SW480 (cell line): ENCODE measurements at regions not wholly inside any gene's neighbourhood (a gene's known extent, or its start where the extent isn't known, plus 50 kb on each side); places are given as distances from the start of the nearest gene placed in this dataset.
"Not testable (repeated sequence)": the region's sequence is repeated elsewhere in the genome, so short reads cannot be mapped to it uniquely, and the experiment has no call there.

Experiments used
- DNase-seq: peaks from one replicate; pipeline ENCODE4 v3.0.0-alpha.2; 2016; ENCODE audit warnings: low spot score

GRCh38 chr12:125311050-125311449, 245.8 kb downstream of the AACS start:
- no peak for DNase-seq

GRCh38 chr12:125312471-125312870, 247.2 kb downstream of the AACS start:
- DNase-seq = no peak

- no peak for DNase-seq
Measured at GRCh38 chr12:125314051-125314755, 249.0 kb downstream of the AACS start.

DNA sequence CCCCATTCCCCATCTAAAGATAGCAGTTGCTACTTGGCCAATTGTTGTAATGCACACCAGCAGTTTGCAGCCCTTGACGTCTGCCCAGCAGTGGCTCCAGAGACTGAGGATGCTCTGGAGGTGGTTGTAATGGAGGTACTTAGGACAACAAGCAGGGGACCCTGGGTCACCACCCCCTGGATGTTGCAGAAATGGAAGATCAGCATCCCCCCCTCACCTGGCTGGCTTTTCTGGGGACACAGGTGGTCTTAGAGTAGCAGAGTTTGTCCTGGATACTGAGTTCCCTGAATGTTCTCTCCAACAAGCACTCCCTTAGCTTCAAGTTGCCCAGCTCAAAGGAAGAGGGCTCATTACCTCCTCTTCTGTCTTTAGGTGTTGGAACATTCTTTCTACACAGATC, 250.5 kb downstream of the AACS start:
- no peak for DNase-seq

GRCh38 chr12:125320177-125320576, 254.9 kb downstream of the AACS start:
- no peak for DNase-seq

- DNase-seq = no peak
Measured at GRCh38 chr12:125324861-125325490, 259.7 kb downstream of the AACS start.

GRCh38 chr12:125329239-125330102, 264.2 kb downstream of the AACS start:
- no peak for DNase-seq

- no peak for DNase-seq
Measured at GRCh38 chr12:125330645-125331341, 265.6 kb downstream of the AACS start.

DNA sequence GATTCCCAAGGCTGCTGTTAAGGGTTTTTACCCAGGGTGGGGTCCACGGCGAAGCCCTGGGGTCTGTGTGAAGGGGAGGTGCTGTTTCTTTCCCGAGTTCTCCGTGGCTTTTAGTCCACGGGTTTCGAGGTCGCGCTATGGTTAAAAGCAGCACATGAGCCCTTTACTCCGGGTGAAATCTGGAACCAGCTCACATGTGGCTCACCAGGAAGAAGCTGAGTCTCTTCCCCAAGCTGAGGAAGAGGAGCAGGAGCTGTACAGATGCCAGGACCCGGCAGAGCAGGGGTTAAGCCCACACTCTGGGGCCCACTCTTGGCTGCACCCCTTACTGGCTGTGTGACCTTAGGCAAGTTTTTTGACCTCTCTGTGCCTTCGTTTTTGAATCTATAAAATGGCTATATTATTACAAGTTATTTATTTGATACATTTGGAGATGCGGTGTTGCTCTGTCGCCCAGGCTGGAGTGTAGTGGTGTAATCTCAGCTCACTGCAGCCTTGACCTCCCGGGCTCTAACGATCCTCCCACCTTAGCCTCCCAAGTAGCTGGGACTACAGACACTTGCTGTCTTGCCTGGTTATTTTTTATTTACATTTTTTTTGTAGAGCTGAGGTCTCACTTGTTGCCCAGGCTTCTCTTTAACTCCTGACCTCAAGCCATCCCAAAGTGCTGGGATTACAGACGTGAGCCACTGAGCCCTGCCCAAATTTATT, 266.3 kb downstream of the AACS start:
- DNase-seq = no peak

- DNase-seq = no peak
Measured at GRCh38 chr12:125332900-125333299, 267.7 kb downstream of the AACS start.

- DNase-seq = no peak
Measured at GRCh38 chr12:125336246-125336645, 271.0 kb downstream of the AACS start.

- DNase-seq = peak; percentile 20
Measured at GRCh38 chr12:125340791-125341190, 275.6 kb downstream of the AACS start.

DNA sequence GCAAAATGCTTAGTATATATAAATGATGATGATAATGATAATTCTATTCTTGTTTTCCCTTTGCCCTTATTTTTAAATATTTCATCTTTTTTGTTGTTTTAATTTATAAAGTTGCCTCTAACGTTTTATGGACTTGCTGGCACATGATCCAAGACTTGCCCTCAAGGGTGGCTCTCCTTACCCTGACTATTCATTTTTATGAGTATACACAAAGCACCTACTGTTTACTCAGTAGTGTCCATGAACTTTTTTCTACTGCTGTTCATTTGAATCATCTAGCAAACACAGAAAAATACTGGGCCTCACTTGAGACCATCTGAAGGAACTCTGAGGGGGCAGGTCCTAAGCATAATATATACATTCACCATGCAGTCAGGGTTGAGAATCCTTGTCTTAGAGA, 276.2 kb downstream of the AACS start:
- DNase-seq = no peak

GRCh38 chr12:125343649-125344048, 278.4 kb downstream of the AACS start:
- no peak for DNase-seq

- no peak for DNase-seq
Measured at GRCh38 chr12:125346362-125346761, 281.1 kb downstream of the AACS start.

DNA sequence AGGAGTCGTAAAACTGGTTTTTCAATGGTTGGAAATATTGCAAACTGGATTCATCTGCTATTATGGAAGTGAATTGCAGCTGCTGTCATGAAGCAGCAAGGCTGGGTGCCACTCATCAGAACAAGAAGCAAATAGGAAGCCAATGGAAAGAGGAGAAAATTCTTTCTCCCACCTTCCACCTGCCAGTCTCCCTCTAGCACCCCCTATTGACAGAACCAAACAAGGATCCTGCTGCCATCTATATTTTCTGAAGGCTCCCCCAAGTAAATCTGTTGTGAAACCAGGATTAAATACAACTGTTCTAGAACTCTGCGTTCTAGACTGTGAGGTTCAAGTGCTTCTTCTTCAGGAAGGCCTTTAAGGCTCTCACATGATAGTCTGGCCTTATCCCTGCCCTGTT, 286.6 kb downstream of the AACS start:
- DNase-seq = no peak

- not testable (repeated sequence) for DNase-seq
Measured at GRCh38 chr12:125353002-125353401, 287.8 kb downstream of the AACS start.

DNA sequence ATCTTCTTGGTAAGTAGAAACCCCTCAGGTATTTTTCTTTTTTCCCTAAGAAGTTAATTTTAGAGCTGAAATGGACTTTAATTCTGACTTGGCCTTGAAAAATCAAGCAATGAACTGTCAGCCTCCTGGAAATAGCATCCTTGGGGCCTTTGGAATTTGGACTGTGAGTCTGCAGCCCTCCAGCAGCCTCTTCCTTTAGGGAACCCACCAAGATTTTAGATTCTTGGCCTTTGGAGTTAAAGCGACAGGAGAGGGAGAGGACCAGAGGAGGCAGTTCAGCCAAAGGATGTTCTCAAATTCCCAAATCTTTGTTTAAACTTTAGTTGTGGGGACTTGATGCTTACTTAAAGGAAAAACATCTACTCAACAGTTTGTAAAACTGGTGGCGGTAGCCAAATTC, 288.6 kb downstream of the AACS start:
- DNase-seq = no peak

- DNase-seq = no peak
Measured at GRCh38 chr12:125355614-125356013, 290.4 kb downstream of the AACS start.

DNA sequence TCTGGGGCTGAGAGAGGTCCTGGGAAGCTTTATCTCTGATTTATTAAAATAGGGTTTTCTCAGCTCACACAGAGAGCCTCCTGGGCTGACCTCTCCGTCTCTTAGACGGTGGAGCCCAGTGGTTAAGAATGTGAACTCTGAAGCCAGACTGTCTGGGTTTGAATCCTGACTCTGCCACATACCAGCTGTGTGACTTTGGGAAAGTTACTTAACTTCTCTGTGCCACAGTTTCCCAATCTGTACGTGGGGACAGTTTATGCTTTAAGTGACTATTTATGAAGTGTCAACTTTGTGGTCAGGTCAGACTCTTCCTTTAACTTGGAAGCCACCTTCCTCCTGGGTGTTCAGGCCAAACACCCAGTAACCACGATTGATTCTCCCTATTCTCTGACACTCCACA, 290.9 kb downstream of the AACS start:
- no peak for DNase-seq

GRCh38 chr12:125357561-125357960, 292.3 kb downstream of the AACS start:
- no peak for DNase-seq

DNA sequence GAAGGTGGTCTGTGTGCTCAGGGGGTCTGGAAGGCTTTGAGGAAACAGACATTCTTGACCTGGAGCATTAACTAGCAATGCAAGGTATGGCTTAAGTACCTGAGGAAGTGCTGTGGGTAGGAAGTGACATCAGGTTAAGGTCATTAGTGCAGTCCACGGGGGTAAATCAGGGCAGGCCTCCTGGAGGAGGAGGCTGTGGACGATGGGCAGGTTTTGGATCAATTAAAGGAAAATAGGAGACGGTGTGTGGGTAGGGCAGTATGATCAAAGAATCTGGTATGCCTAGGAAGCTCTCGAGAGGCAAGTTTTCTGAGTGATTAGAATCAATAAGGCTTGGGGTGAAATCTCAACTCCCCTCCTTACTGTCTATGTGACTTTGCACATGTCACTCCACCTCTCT, 295.3 kb downstream of the AACS start:
- DNase-seq = no peak
